ENCODE measurements at regions not wholly inside any gene's neighbourhood (a gene's known extent, or its start where the extent isn't known, plus 50 kb on each side); places are given as distances from the start of the nearest gene placed in this dataset.
A peak's percentile ranks its signal among the peaks of the same experiment; 100 is the strongest.

- no peaks in the 10 kb centered on the region for H3K36me3 Mint-ChIP-seq (ENCODE audit: insufficient read depth, unreplicated experiment)
- H3K9me3 Mint-ChIP-seq (ENCODE audit: unreplicated experiment) = peaks cover 8% of the 10 kb centered on the region
- DNase-seq (ENCODE audit: unreplicated experiment) = no peak
- ChIA-PET POLR2A (no interaction called here), CTCF (no interaction called here)
- no peaks in the 10 kb centered on the region for H3K27me3 Mint-ChIP-seq (ENCODE audit: insufficient read depth, unreplicated experiment)
- BruUV-seq (replicated peaks) = no TSS peak
- H3K4me1 Mint-ChIP-seq (ENCODE audit: insufficient read depth, unreplicated experiment) = no peaks in the 10 kb centered on the region
- H3K4me3 Mint-ChIP-seq (ENCODE audit: unreplicated experiment) = no peak overlapping the region
- no peak for TF ChIP-seq CTCF (IDR thresholded peaks at IDR 0.05; ENCODE audit: unreplicated experiment)
- no peak overlapping the region for H3K27ac Mint-ChIP-seq (ENCODE audit: low read depth, unreplicated experiment)
- intact Hi-C loops (cut with micrococcal nuclease) = no loop called here
Measured at GRCh38 chrX:78522601-78523000, 136.5 kb downstream of the RTL3 start.

GRCh38 chrX:78517124-78517523 lies 142.0 kb downstream of the RTL3 start:
- CTCF ChIA-PET = no interaction called here
- BruUV-seq (replicated peaks) = no TSS peak
- intact Hi-C loops (cut with micrococcal nuclease) = loop anchor here (10.0 kb wide), 1 partner anchor 382 kb away; the partner anchor contains the start of gene TAF9B

GRCh38 chrX:78514852-78515251 lies 144.3 kb downstream of the RTL3 start:
- H3K9me3 Mint-ChIP-seq (ENCODE audit: unreplicated experiment) = peaks cover 16% of the 10 kb centered on the region
- no TSS peak for BruUV-seq (replicated peaks)
- H3K4me1 Mint-ChIP-seq (ENCODE audit: insufficient read depth, unreplicated experiment) = no peaks in the 10 kb centered on the region
- no peak overlapping the region for H3K4me3 Mint-ChIP-seq (ENCODE audit: unreplicated experiment)
- H3K27me3 Mint-ChIP-seq (ENCODE audit: insufficient read depth, unreplicated experiment) = no peaks in the 10 kb centered on the region
- intact Hi-C loops (cut with micrococcal nuclease) = loop anchor here (10.0 kb wide), 1 partner anchor 380 kb away; the partner anchor contains the start of gene TAF9B
- POLR2A ChIA-PET = interaction anchor here (0.6 to 0.7 kb wide), 2 partner anchors 374 to 874 kb away, joined by 3 read pairs; no protein-coding TSS in a partner anchor
- peak; percentile 13 for DNase-seq (ENCODE audit: unreplicated experiment)
- CTCF ChIA-PET = interaction anchor here (0.6 kb wide), 1 partner anchor 60 kb away, joined by 3 read pairs; no protein-coding TSS in a partner anchor
- no peak overlapping the region for H3K27ac Mint-ChIP-seq (ENCODE audit: low read depth, unreplicated experiment)
- no peaks in the 10 kb centered on the region for H3K36me3 Mint-ChIP-seq (ENCODE audit: insufficient read depth, unreplicated experiment)
- TF ChIP-seq CTCF (IDR thresholded peaks at IDR 0.05; ENCODE audit: unreplicated experiment) = no peak

More at GRCh38 chrX:78517124-78517523, 142.0 kb downstream of the RTL3 start:
- POLR2A ChIA-PET = no interaction called here
- Mint-ChIP-seq H3K27ac (ENCODE audit: low read depth, unreplicated experiment) (no peak overlapping the region), H3K9me3 (ENCODE audit: unreplicated experiment) (peaks cover 7% of the 10 kb centered on the region), H3K4me3 (ENCODE audit: unreplicated experiment) (no peak overlapping the region), H3K36me3 (ENCODE audit: insufficient read depth, unreplicated experiment) (no peaks in the 10 kb centered on the region), H3K4me1 (ENCODE audit: insufficient read depth, unreplicated experiment) (no peaks in the 10 kb centered on the region), H3K27me3 (ENCODE audit: insufficient read depth, unreplicated experiment) (no peaks in the 10 kb centered on the region)
- no peak for DNase-seq (ENCODE audit: unreplicated experiment)
- no peak for TF ChIP-seq CTCF (IDR thresholded peaks at IDR 0.05; ENCODE audit: unreplicated experiment)

GRCh38 chrX:78513971-78514738 lies 145.0 kb downstream of the RTL3 start:
- POLR2A ChIA-PET = no interaction called here
- H3K36me3 Mint-ChIP-seq (ENCODE audit: insufficient read depth, unreplicated experiment) = no peaks in the 10 kb centered on the region
- H3K27ac Mint-ChIP-seq (ENCODE audit: low read depth, unreplicated experiment) = no peak overlapping the region
- BruUV-seq (replicated peaks) = no TSS peak
- no peak overlapping the region for H3K4me3 Mint-ChIP-seq (ENCODE audit: unreplicated experiment)
- H3K27me3 Mint-ChIP-seq (ENCODE audit: insufficient read depth, unreplicated experiment) = no peaks in the 10 kb centered on the region
- peaks cover 16% of the 10 kb centered on the region for H3K9me3 Mint-ChIP-seq (ENCODE audit: unreplicated experiment)
- no peak for TF ChIP-seq CTCF (IDR thresholded peaks at IDR 0.05; ENCODE audit: unreplicated experiment)
- no peak for DNase-seq (ENCODE audit: unreplicated experiment)
- no peaks in the 10 kb centered on the region for H3K4me1 Mint-ChIP-seq (ENCODE audit: insufficient read depth, unreplicated experiment)
- intact Hi-C loops (cut with micrococcal nuclease) = loop anchor here (10.0 kb wide), 1 partner anchor 379 kb away; the partner anchor contains the start of gene TAF9B
- CTCF ChIA-PET = no interaction called here
